Testis (tissue), 2 donors: ENCODE measurements at regions not wholly inside any gene's neighbourhood (a gene's known extent, or its start where the extent isn't known, plus 50 kb on each side); places are given as distances from the start of the nearest gene placed in this dataset.

Experiments used
- DNase-seq: peaks from one replicate; pipeline ENCODE4 v3.0.0-alpha.2; 2019
- H3K27ac ChIP-seq, 2 donors: fragments of 200-600 bp; sonication (generic); one replicate each; pipeline ENCODE4 v1.5.1; 2019
- H3K27me3 ChIP-seq: fragments of 200-600 bp; sonication (generic); one replicate; pipeline ENCODE4 v1.5.1; 2019
- H3K36me3 ChIP-seq: fragments of 200-600 bp; sonication (generic); one replicate; pipeline ENCODE4 v1.5.1; 2017; ENCODE audit warnings: low read depth; ENCODE audit errors: missing control alignments
- H3K4me1 ChIP-seq: fragments of 200-600 bp; sonication (generic); one replicate; pipeline ENCODE4 v1.5.1; 2019
- H3K4me3 ChIP-seq, 2 donors: fragments of 200-600 bp; sonication (generic); one replicate each; pipeline ENCODE4 v1.5.1; 2017 to 2019
- H3K9me3 ChIP-seq: fragments of 200-600 bp; sonication (generic); one replicate; pipeline ENCODE4 v1.5.1; 2017
- CTCF ChIP-seq, 3 experiments: fragments of 450-650 bp in 2 of 3; fragments of 200-600 bp in 1 of 3; sonication (generic) in 1 of 3; IDR thresholded peaks; one replicate each; pipeline ENCODE4 v1.5.1; 2016 to 2019; ENCODE audit warnings: antibody characterized with exemption in 3 of 3, mild to moderate bottlenecking in 2 of 3, moderate library complexity in 1 of 3
- POLR2A ChIP-seq: fragments of 450-650 bp; IDR thresholded peaks from one replicate; pipeline ENCODE4 v1.6.1; 2017; ENCODE audit warnings: antibody characterized with exemption, mild to moderate bottlenecking, moderate library complexity
- WGBS, 2 donors: methylation state at CpG; one replicate each; pipeline ENCODE4 v1.1.5; 2018; 5-methylcytosine and 5-hydroxymethylcytosine counted together
- intact Hi-C: fragments of 100-400 bp; cut with DNase I; formaldehyde crosslinking; loops from one replicate; pipeline ENCODE4 v1.15.1; 2023; ENCODE audit warnings: low total_unique reads

GRCh38 chr1:8095584-8095983 lies 69.5 kb upstream of the ERRFI1 start:
- Histone ChIP-seq H3K27me3 (no peaks in the 10 kb centered on the region), H3K36me3 (no peaks in the 10 kb centered on the region), H3K4me1 (peaks cover 6% of the 10 kb centered on the region), H3K27ac (no peak overlapping the region), H3K9me3 (no peaks in the 10 kb centered on the region), H3K4me3 (no peak overlapping the region)
- intact Hi-C loops = no loop called here
- WGBS, 2 donors = 96 to 100% methylated on average over 5 of the region's 5 CpGs
- TF ChIP-seq CTCF (IDR thresholded peaks at IDR 0.05) (no peak), POLR2A (no peak)
- DNase-seq = no peak

GRCh38 chr1:8094481-8095241 lies 68.6 kb upstream of the ERRFI1 start:
- no peak overlapping the region for H3K27ac ChIP-seq
- TF ChIP-seq POLR2A (no peak), CTCF (IDR thresholded peaks at IDR 0.05) (no peak)
- no peaks in the 10 kb centered on the region for H3K36me3 ChIP-seq
- no peaks in the 10 kb centered on the region for H3K27me3 ChIP-seq
- DNase-seq = no peak
- 88 to 93% methylated on average over 18 of the region's 18 CpGs for WGBS, 2 donors
- H3K4me1 ChIP-seq = peaks cover 6% of the 10 kb centered on the region
- H3K4me3 ChIP-seq = no peak overlapping the region
- intact Hi-C loops = no loop called here
- no peaks in the 10 kb centered on the region for H3K9me3 ChIP-seq

- H3K27me3 ChIP-seq = no peaks in the 10 kb centered on the region
- 95 to 96% methylated on average over 10 of the region's 10 CpGs for WGBS, 2 donors
- no peaks in the 10 kb centered on the region for H3K9me3 ChIP-seq
- H3K4me3 ChIP-seq = no peak overlapping the region
- H3K36me3 ChIP-seq = no peaks in the 10 kb centered on the region
- intact Hi-C loops = no loop called here
- H3K4me1 ChIP-seq = peaks cover 6% of the 10 kb centered on the region
- DNase-seq = no peak
- TF ChIP-seq CTCF (IDR thresholded peaks at IDR 0.05) (no peak), POLR2A (no peak)
- H3K27ac ChIP-seq = no peak overlapping the region
Observed at GRCh38 chr1:8093221-8093980, 67.3 kb upstream of the ERRFI1 start.

- Histone ChIP-seq H3K4me3 (no peak overlapping the region), H3K27ac (no peak overlapping the region), H3K4me1 (peaks cover 6% of the 10 kb centered on the region), H3K36me3 (no peaks in the 10 kb centered on the region), H3K27me3 (no peaks in the 10 kb centered on the region), H3K9me3 (no peaks in the 10 kb centered on the region)
- intact Hi-C loops = no loop called here
- DNase-seq = no peak
- TF ChIP-seq CTCF (IDR thresholded peaks at IDR 0.05) (no peak), POLR2A (no peak)
- WGBS, 2 donors = 80 to 94% methylated on average over 9 of the region's 9 CpGs
Observed at GRCh38 chr1:8092657-8093056, 66.5 kb upstream of the ERRFI1 start.
